WERI-Rb-1 (cell line): ENCODE measurements at regions not wholly inside any gene's neighbourhood (a gene's known extent, or its start where the extent isn't known, plus 50 kb on each side); places are given as distances from the start of the nearest gene placed in this dataset.
A peak's percentile ranks its signal among the peaks of the same experiment; 100 is the strongest.

Experiments used
- DNase-seq: peaks from one replicate; pipeline ENCODE4 v3.0.0-alpha.2; 2020
- H3K27ac ChIP-seq: fragments of 250-450 bp; sonication (Bioruptor Pico); 2 replicates; pipeline ENCODE4 v1.5.1; 2020; ENCODE audit warnings: mild to moderate bottlenecking, moderate library complexity
- H3K27me3 ChIP-seq: fragments of 250-450 bp; sonication (Bioruptor Pico); 2 replicates; pipeline ENCODE4 v1.5.1; 2021; ENCODE audit warnings: mild to moderate bottlenecking, low read depth, moderate library complexity; ENCODE audit not compliant: insufficient read depth, severe bottlenecking
- H3K36me3 ChIP-seq: fragments of 250-450 bp; sonication (Bioruptor Pico); 2 replicates; pipeline ENCODE4 v1.5.1; 2020; ENCODE audit warnings: mild to moderate bottlenecking, moderate library complexity
- H3K4me3 ChIP-seq: 2 replicates; pipeline ENCODE4 v1.5.1; 2011; ENCODE audit warnings: low read depth, mild to moderate bottlenecking, control low read depth, low read length
- H3K9me3 ChIP-seq: fragments of 250-450 bp; sonication (Bioruptor Pico); 2 replicates; pipeline ENCODE4 v1.5.1; 2021; ENCODE audit warnings: mild to moderate bottlenecking, moderate library complexity; ENCODE audit not compliant: severe bottlenecking
- TF ChIP-seq, protein P1 (sequence below): IDR thresholded peaks from 2 replicates; pipeline ENCODE4 v1.5.1; 2011; ENCODE audit warnings: low read depth, mild to moderate bottlenecking, control low read depth, inconsistent platforms, low read length

DNA sequence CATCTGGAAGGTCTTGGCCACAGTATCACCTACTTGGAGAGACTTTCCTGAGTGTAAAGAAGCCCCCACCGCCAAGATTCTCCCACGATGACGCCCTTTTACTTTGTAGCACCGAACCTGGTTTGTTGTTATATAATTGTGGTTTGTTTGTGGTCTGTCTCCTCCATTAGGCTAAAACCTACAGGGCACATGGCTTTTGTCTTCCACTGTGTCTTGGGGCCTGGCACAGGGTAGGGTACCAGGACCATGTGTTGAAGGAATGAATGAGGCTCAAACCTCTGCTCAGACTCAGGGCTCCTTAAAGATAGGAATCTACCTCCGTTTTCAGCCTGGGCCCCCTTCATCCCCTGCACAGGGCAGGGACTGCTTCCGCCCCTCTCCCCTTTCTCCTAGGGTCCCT lies 59.4 kb upstream of the CCDC167 start:
- H3K9me3 ChIP-seq = peaks cover 3% of the 10 kb centered on the region
- H3K36me3 ChIP-seq = no peaks in the 10 kb centered on the region
- TF ChIP-seq, protein P1, sequence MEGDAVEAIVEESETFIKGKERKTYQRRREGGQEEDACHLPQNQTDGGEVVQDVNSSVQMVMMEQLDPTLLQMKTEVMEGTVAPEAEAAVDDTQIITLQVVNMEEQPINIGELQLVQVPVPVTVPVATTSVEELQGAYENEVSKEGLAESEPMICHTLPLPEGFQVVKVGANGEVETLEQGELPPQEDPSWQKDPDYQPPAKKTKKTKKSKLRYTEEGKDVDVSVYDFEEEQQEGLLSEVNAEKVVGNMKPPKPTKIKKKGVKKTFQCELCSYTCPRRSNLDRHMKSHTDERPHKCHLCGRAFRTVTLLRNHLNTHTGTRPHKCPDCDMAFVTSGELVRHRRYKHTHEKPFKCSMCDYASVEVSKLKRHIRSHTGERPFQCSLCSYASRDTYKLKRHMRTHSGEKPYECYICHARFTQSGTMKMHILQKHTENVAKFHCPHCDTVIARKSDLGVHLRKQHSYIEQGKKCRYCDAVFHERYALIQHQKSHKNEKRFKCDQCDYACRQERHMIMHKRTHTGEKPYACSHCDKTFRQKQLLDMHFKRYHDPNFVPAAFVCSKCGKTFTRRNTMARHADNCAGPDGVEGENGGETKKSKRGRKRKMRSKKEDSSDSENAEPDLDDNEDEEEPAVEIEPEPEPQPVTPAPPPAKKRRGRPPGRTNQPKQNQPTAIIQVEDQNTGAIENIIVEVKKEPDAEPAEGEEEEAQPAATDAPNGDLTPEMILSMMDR = no peak
- no peak for DNase-seq
- H3K27ac ChIP-seq = no peak overlapping the region
- H3K4me3 ChIP-seq = no peak overlapping the region
- peaks cover 9% of the 10 kb centered on the region for H3K27me3 ChIP-seq

DNA sequence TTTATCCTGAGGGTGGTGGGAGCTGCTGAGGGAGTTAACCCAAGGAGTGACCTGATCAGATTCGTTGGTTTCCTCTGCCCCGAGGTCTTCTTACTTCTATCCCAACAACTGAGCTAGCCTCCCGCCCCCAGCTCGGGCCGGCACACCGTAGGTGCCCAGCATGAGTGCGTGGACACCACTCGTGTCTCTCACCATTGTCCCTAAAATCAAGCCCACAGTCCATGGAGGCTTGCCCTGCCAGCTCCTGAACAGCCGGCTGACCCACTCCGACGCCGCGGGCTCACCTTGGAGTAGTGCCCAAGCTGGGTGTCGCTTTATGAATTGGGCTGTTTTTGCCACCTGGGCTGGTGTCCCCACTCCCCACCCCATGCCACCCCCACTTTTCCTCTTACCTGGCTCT lies 59.0 kb upstream of the CCDC167 start:
- Histone ChIP-seq H3K27me3 (peaks cover 9% of the 10 kb centered on the region), H3K4me3 (no peak overlapping the region), H3K36me3 (no peaks in the 10 kb centered on the region), H3K9me3 (peaks cover 3% of the 10 kb centered on the region), H3K27ac (no peak overlapping the region)
- TF ChIP-seq, protein P1 = no peak
- DNase-seq = no peak

DNA sequence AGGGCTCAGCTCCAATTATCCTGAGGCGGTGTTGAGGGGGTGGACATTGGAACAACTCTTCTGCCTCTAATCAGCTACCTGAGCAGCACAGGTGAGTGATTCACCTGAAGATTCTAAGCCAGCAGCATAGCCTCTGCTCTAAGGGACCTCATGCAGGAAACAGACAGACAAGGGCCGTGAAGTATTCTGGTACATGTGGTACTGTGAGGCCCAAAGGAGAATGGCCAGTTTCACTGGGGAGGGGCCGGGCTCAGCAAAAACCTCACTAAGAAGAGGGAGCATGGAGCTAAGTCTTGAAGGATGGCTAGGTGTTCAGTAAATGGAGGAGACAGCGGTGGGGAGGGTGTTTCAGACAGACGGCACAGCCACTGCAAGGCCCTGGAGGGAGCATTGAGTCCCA lies 58.5 kb upstream of the CCDC167 start:
- DNase-seq = no peak
- Histone ChIP-seq H3K9me3 (peaks cover 3% of the 10 kb centered on the region), H3K36me3 (no peaks in the 10 kb centered on the region), H3K27me3 (peaks cover 9% of the 10 kb centered on the region), H3K27ac (no peak overlapping the region), H3K4me3 (no peak overlapping the region)
- TF ChIP-seq, protein P1 = no peak

DNA sequence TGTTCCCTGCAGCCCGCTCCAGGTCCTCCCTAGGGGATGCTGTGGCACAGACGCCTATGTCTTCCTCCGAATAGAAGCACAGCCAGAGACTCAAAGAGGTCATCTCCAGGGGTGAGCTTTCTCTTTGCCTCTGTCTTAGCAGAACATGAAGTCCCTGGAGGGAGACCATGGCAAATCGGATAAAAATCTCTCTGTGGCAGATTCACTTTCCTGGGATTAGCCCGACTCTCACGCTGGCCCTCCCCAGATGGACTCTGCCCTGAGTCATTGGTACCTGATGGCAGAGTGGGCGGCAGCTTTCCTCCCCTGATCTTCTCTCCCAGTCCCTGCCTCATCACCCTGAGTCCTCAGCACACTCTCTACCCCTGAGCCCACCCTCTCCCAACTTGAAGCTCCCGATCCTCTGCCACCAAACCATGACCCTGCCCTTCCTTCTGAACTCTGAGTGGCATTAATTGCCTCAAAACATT lies 58.0 kb upstream of the CCDC167 start:
- DNase-seq = peak; percentile 93
- Histone ChIP-seq H3K36me3 (no peaks in the 10 kb centered on the region), H3K9me3 (peaks cover 3% of the 10 kb centered on the region), H3K27ac (no peak overlapping the region), H3K27me3 (peaks cover 9% of the 10 kb centered on the region), H3K4me3 (no peak overlapping the region)
- TF ChIP-seq, protein P1 = no peak

DNA sequence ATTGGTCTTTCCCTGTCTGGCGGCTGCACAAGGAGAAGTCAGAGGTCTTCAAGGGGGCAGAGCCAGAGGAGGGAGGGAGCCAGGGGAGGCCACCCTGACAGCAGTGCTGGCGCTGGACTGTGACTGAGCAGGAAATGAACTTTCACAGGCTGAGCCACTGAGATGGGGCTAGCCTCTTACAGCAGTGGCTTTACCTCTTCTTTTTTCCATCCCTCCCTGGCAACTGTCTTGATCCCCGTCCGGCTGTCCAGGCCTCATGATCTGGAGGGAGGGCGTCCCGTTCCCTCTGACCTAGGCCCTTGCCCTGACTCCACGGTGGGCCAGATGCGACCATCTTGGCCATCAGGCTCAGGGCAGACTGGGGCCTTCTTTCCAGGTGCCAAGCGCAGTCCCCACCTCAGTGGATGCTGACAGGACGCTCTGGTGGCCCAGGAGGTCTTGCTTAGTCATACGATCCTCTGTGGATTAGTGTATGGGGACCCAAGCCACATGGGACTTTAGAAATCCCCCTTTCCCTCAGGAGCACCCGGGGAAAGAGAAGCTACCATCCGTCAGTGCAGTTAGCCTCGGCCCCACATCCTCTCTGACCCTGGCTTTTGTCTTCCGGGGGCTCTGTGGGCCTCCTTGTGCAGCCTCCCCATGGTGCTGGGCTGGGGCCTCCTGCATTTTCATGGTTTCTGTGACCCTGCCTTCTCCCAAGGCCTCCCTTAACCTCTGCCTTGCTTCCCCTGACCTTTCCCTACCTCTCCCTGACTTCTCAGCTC lies 57.4 kb upstream of the CCDC167 start:
- H3K27me3 ChIP-seq = peaks cover 9% of the 10 kb centered on the region
- H3K36me3 ChIP-seq = no peaks in the 10 kb centered on the region
- H3K9me3 ChIP-seq = peaks cover 3% of the 10 kb centered on the region
- H3K4me3 ChIP-seq = no peak overlapping the region
- DNase-seq = peak; percentile 64
- no peak overlapping the region for H3K27ac ChIP-seq
- TF ChIP-seq, protein P1 = no peak
